H1 (cell line): ENCODE measurements at regions not wholly inside any gene's neighbourhood (a gene's known extent, or its start where the extent isn't known, plus 50 kb on each side); places are given as distances from the start of the nearest gene placed in this dataset.

Source experiments
- CTCF ChIA-PET: fragments of 300-600 bp; sonication (Branson Sonifier 250); formaldehyde crosslinking; loops from one replicate; lab custom pipeline; 2021; ENCODE audit not compliant: partially characterized antibody; lab: Charles Lee
- POLR2A ChIA-PET: fragments of 300-600 bp; sonication (Branson Sonifier 250); formaldehyde crosslinking; loops from one replicate; lab custom pipeline; 2021; ENCODE audit warnings: inconsistent platforms; ENCODE audit not compliant: partially characterized antibody; lab: Charles Lee
- DNase-seq, 2 experiments: peaks; one replicate each; pipeline versions ENCODE4 v3.0.0 to v3.0.0-alpha.2; 2010 to 2022; ENCODE audit warnings: low spot score in 2 of 2, low read depth in 1 of 2, mixed read lengths in 1 of 2
- FAIRE-seq: peaks from 2 replicates; lab custom pipeline; 2011; peaks lifted over from hg19 to GRCh38; lab: Jason Lieb, UNC
- H2AFZ ChIP-seq: 2 replicates; pipeline ENCODE4 v1.8.1; 2012; ENCODE audit warnings: low read length, inconsistent platforms
- H2AK5ac ChIP-seq: 2 replicates; pipeline ENCODE4 v1.6.1; 2013; ENCODE audit warnings: low read depth, low read length
- H2BK120ac ChIP-seq: replicated peaks from 2 replicates; pipeline ENCODE3; 2013; ENCODE audit warnings: low read depth, low read length, inconsistent platforms
- H2BK12ac ChIP-seq: 2 replicates; pipeline ENCODE4 v1.6.1; 2013; ENCODE audit warnings: low read depth, low read length
- H2BK15ac ChIP-seq: 2 replicates; pipeline ENCODE4 v1.6.1; 2013; ENCODE audit warnings: low read length
- H2BK20ac ChIP-seq: 2 replicates; pipeline ENCODE4 v1.6.1; 2013; ENCODE audit warnings: low read length
- H2BK5ac ChIP-seq: 2 replicates; pipeline ENCODE4 v1.6.1; 2013; ENCODE audit warnings: low read depth, low read length
- H3K14ac ChIP-seq: 2 replicates; pipeline ENCODE4 v1.6.1; 2013; ENCODE audit warnings: inconsistent platforms; ENCODE audit not compliant: insufficient read length
- H3K18ac ChIP-seq: 2 replicates; pipeline ENCODE4 v1.6.1; 2013; ENCODE audit warnings: low read length; ENCODE audit errors: extremely low read depth
- H3K23ac ChIP-seq: 2 replicates; pipeline ENCODE4 v1.6.1; 2013; ENCODE audit warnings: inconsistent platforms; ENCODE audit not compliant: insufficient read length
- H3K23me2 ChIP-seq: 2 replicates; pipeline ENCODE4 v1.6.1; 2013; ENCODE audit warnings: low read depth, low read length
- H3K27ac ChIP-seq: 2 replicates; pipeline ENCODE4 v1.6.1; 2011; ENCODE audit warnings: low read depth, low read length, inconsistent platforms
- H3K27me3 ChIP-seq, 4 experiments: replicated peaks in 1 of 4; 1 replicate in 1 of 4; 2 replicates in 3 of 4; pipeline versions ENCODE4 v1.6.1 to v1.8.1; 2011 to 2013; ENCODE audit warnings: low read length in 3 of 4, mild to moderate bottlenecking in 3 of 4, inconsistent platforms in 2 of 4, mixed read lengths in 2 of 4, moderate library complexity in 1 of 4; ENCODE audit not compliant: control insufficient read depth in 3 of 4, insufficient read depth in 3 of 4; ENCODE audit errors: extremely low read depth in 1 of 4
- H3K36me3 ChIP-seq, 4 experiments: 2 replicates each; pipeline versions ENCODE4 v1.6.1 to v1.8.1; 2011 to 2013; ENCODE audit warnings: mild to moderate bottlenecking in 4 of 4, low read length in 3 of 4, moderate library complexity in 2 of 4, control low read depth in 1 of 4, inconsistent platforms in 1 of 4; ENCODE audit not compliant: insufficient read depth in 4 of 4, control insufficient read depth in 2 of 4
- H3K4ac ChIP-seq: replicated peaks from 2 replicates; pipeline ENCODE3; 2013; ENCODE audit warnings: low read length, low read depth, mixed read lengths, inconsistent platforms; ENCODE audit not compliant: insufficient read length
- H3K4me1 ChIP-seq, 4 experiments: replicated peaks in 1 of 4; 1 replicate in 1 of 4; 2 replicates in 3 of 4; pipeline versions ENCODE4 v1.6.1 to v1.8.1; 2011 to 2013; ENCODE audit warnings: low read length in 3 of 4, inconsistent platforms in 2 of 4, mixed read lengths in 1 of 4; ENCODE audit not compliant: insufficient read depth in 4 of 4, control insufficient read depth in 3 of 4
- H3K4me2 ChIP-seq, 2 experiments: 2 replicates each; pipeline versions ENCODE4 v1.6.1 to v1.8.1; 2011 to 2013; ENCODE audit warnings: low read depth in 2 of 2, low read length in 2 of 2, control low read depth in 1 of 2, inconsistent platforms in 1 of 2, mild to moderate bottlenecking in 1 of 2; ENCODE audit not compliant: insufficient read depth in 1 of 2
- H3K4me3 ChIP-seq, 4 experiments: fragments of 200-600, 300-600 bp in 1 of 4; sonication (generic), shearing (Covaris generic), sonication (Bioruptor Twin) in 1 of 4; 2 replicates each; pipeline versions ENCODE4 v1.5.1 to v1.8.1; 2011 to 2016; ENCODE audit warnings: low read length in 4 of 4, low read depth in 3 of 4, control low read depth in 2 of 4, inconsistent platforms in 2 of 4, mild to moderate bottlenecking in 2 of 4, mixed read lengths in 1 of 4, moderate library complexity in 1 of 4; ENCODE audit not compliant: insufficient read depth in 2 of 4; ENCODE audit errors: extremely low read depth in 1 of 4
- H3K56ac ChIP-seq: replicated peaks from 2 replicates; pipeline ENCODE3; 2013; ENCODE audit warnings: low read depth, mild to moderate bottlenecking, mixed read lengths, low read length, inconsistent platforms; ENCODE audit not compliant: insufficient read length
- H3K79me1 ChIP-seq: 2 replicates; pipeline ENCODE4 v1.6.1; 2013; ENCODE audit warnings: low read depth, low read length, control low read depth
- H3K79me2 ChIP-seq, 2 experiments: 2 replicates each; pipeline versions ENCODE4 v1.6.1 to v1.8.1; 2012 to 2013; ENCODE audit warnings: low read length in 2 of 2, mild to moderate bottlenecking in 2 of 2, inconsistent platforms in 1 of 2; ENCODE audit not compliant: insufficient read depth in 2 of 2, control insufficient read depth in 1 of 2
- H3K9ac ChIP-seq, 4 experiments: replicated peaks in 1 of 4; 1 replicate in 1 of 4; 2 replicates in 3 of 4; pipeline versions ENCODE4 v1.6.1 to v1.8.1; 2011 to 2013; ENCODE audit warnings: low read depth in 3 of 4, low read length in 3 of 4, control low read depth in 2 of 4, mild to moderate bottlenecking in 2 of 4, moderate library complexity in 2 of 4, inconsistent platforms in 1 of 4; ENCODE audit errors: extremely low read depth in 1 of 4
- H3K9me3 ChIP-seq, 2 experiments: 2 replicates each; pipeline versions ENCODE4 v1.6.1 to v1.8.1; 2012 to 2013; ENCODE audit warnings: mild to moderate bottlenecking in 2 of 2, moderate library complexity in 2 of 2, control low read depth in 1 of 2, inconsistent platforms in 1 of 2, low read depth in 1 of 2, low read length in 1 of 2, mixed read lengths in 1 of 2; ENCODE audit not compliant: insufficient read depth in 2 of 2
- H4K20me1 ChIP-seq, 2 experiments: replicated peaks in 1 of 2; 2 replicates each; pipeline versions ENCODE3 to v1.8.1; 2011 to 2013; ENCODE audit warnings: inconsistent platforms in 2 of 2, low read length in 2 of 2, mild to moderate bottlenecking in 1 of 2; ENCODE audit not compliant: insufficient read depth in 2 of 2, control insufficient read depth in 1 of 2
- H4K5ac ChIP-seq: 2 replicates; pipeline ENCODE4 v1.6.1; 2013; ENCODE audit warnings: low read length, low read depth, mixed read lengths, inconsistent platforms; ENCODE audit not compliant: insufficient read length
- H4K8ac ChIP-seq: 2 replicates; pipeline ENCODE4 v1.8.0; 2013; ENCODE audit warnings: mild to moderate bottlenecking, moderate library complexity, low read length, inconsistent platforms; ENCODE audit not compliant: insufficient read depth; ENCODE audit errors: extremely low read depth
- H4K91ac ChIP-seq: replicated peaks from 2 replicates; pipeline ENCODE3; 2013; ENCODE audit warnings: low read length, mixed read lengths, inconsistent platforms; ENCODE audit not compliant: insufficient read length
- GTF2F1 ChIP-seq: IDR thresholded peaks from 2 replicates; pipeline ENCODE4 v1.6.1; 2012; ENCODE audit warnings: low read depth, low read length, improper control_type of control experiment, borderline replicate concordance
- HDAC2 ChIP-seq, 2 experiments: fragments of 300-600 bp in 1 of 2; sonication (generic) in 1 of 2; IDR thresholded peaks; 2 replicates each; pipeline ENCODE4 v1.6.1; 2011 to 2012; ENCODE audit warnings: low read depth in 2 of 2, low read length in 2 of 2, mild to moderate bottlenecking in 2 of 2, moderate library complexity in 2 of 2, borderline replicate concordance in 1 of 2, inconsistent platforms in 1 of 2
- MAFK ChIP-seq: IDR thresholded peaks from 2 replicates; pipeline ENCODE4 v1.6.1; 2012; ENCODE audit warnings: low read depth, mild to moderate bottlenecking, improper control_type of control experiment, low read length
- RAD21 ChIP-seq, 2 experiments: IDR thresholded peaks in 1 of 2; conservative IDR thresholded peaks in 1 of 2; 2 replicates each; pipeline ENCODE4 v1.6.1; 2011; ENCODE audit warnings: low read depth in 2 of 2, low read length in 2 of 2, improper control_type of control experiment in 1 of 2, inconsistent platforms in 1 of 2, mild to moderate bottlenecking in 1 of 2, moderate library complexity in 1 of 2
- SP1 ChIP-seq: IDR thresholded peaks from 2 replicates; pipeline ENCODE4 v1.6.1; 2011; ENCODE audit warnings: low read depth, low read length
- WGBS, 2 experiments: shearing (Covaris generic) in 1 of 2; methylation state at CpG; one replicate each; pipeline versions ENCODE4 v1.1.6 to v1.1.7; 2013 to 2015; ENCODE audit warnings: low lambda C conversion rate in 2 of 2, mixed read lengths in 2 of 2, inconsistent platforms in 1 of 2, low coverage in 1 of 2, missing lambda C conversion rate in 1 of 2; ENCODE audit not compliant: insufficient replicate concordance in 2 of 2, insufficient coverage in 1 of 2, insufficient read length in 1 of 2; ENCODE audit errors: extremely low coverage in 1 of 2, missing lambda C conversion rate in 1 of 2; 5-methylcytosine and 5-hydroxymethylcytosine counted together

- Histone ChIP-seq H3K4me1 (no peaks in the 10 kb centered on the region), H2BK12ac (no peak overlapping the region), H4K20me1 (no peaks in the 10 kb centered on the region), H2AK5ac (no peak overlapping the region), H3K4ac (no peak overlapping the region), H4K5ac (no peak overlapping the region), H3K27ac (no peak overlapping the region), H3K9ac (no peak overlapping the region), H3K36me3 (no peaks in the 10 kb centered on the region), H2BK5ac (no peak overlapping the region), H2BK15ac (no peak overlapping the region), H3K27me3 (no peaks in the 10 kb centered on the region), H3K18ac (no peak overlapping the region), H3K4me2 (no peak overlapping the region), H3K9me3 (peaks cover 0 to 3% of the 10 kb centered on the region in 2 experiments; a peak in 1 of 4 replicates), H4K91ac (no peak overlapping the region), H3K23me2 (no peaks in the 10 kb centered on the region), H2BK20ac (no peak overlapping the region), H3K4me3 (no peak overlapping the region), H3K14ac (no peak overlapping the region)
- ChIA-PET CTCF (no interaction called here), POLR2A (no interaction called here)
- no peak for DNase-seq
- FAIRE-seq, result no peak
- TF ChIP-seq GTF2F1 (no peak), SP1 (no peak), MAFK (no peak), RAD21 (IDR thresholded peaks at IDR 0.05 in 1 of 2, conservative IDR thresholded peaks at IDR 0.05 in 1 of 2; ENCODE audit: low read depth in 2 of 2, low read length in 2 of 2) (no peak), HDAC2 (IDR thresholded peaks at IDR 0.05; ENCODE audit: borderline replicate concordance in 1 of 2, low read depth in 2 of 2, low read length in 2 of 2) (no peak)
- TF ChIP-seq, all 59 proteins: peak for 0
- H2AFZ ChIP-seq, result no peak overlapping the region
- H3K79me1 ChIP-seq, result no peaks in the 10 kb centered on the region
- no peaks in the 10 kb centered on the region for H3K79me2 ChIP-seq
- 95% methylated on average over 3 of the region's 3 CpGs; no CpG with 5 or more reads in 1 of the 2 experiments for WGBS, 2 experiments
- H4K8ac ChIP-seq, result no peak overlapping the region
- H3K23ac ChIP-seq, result no peak overlapping the region
- H2BK120ac ChIP-seq, result no peak overlapping the region
- H3K56ac ChIP-seq, result no peak overlapping the region
These were observed 902.9 kb upstream of the LRRN3 start for GRCh38 chr7:110187877-110188554.
